Hepatocyte (in vitro differentiated cells): ENCODE measurements at regions not wholly inside any gene's neighbourhood (a gene's known extent, or its start where the extent isn't known, plus 50 kb on each side); places are given as distances from the start of the nearest gene placed in this dataset.

Experiments
- DNase-seq: peaks from one replicate; pipeline ENCODE4 v3.0.0-alpha.2; 2016; ENCODE audit warnings: low spot score
- H2AFZ ChIP-seq: fragments of 200-600 bp; sonication (generic); 2 replicates; pipeline ENCODE4 v1.6.0; 2016; ENCODE audit warnings: antibody characterized with exemption, mild to moderate bottlenecking
- H3K27ac ChIP-seq: fragments of 200-600 bp; sonication (generic); 2 replicates; pipeline ENCODE4 v1.5.1; 2016; ENCODE audit warnings: mild to moderate bottlenecking
- H3K27me3 ChIP-seq: fragments of 200-600 bp; sonication (generic); 2 replicates; pipeline ENCODE4 v1.6.1; 2016
- H3K36me3 ChIP-seq: fragments of 200-600 bp; sonication (generic); replicated peaks from 2 replicates; pipeline ENCODE4 v1.5.1; 2016; ENCODE audit warnings: low read depth; ENCODE audit not compliant: insufficient read depth
- H3K4me1 ChIP-seq: fragments of 200-600 bp; sonication (generic); 2 replicates; pipeline ENCODE4 v1.5.1; 2016; ENCODE audit warnings: mild to moderate bottlenecking, moderate library complexity; ENCODE audit not compliant: insufficient read depth
- H3K4me2 ChIP-seq: fragments of 200-600 bp; sonication (generic); 2 replicates; pipeline ENCODE4 v1.6.0; 2016
- H3K4me3 ChIP-seq: fragments of 200-600 bp; sonication (generic); 2 replicates; pipeline ENCODE4 v1.5.1; 2016; ENCODE audit warnings: mild to moderate bottlenecking
- H3K79me2 ChIP-seq: fragments of 200-600 bp; sonication (generic); 2 replicates; pipeline ENCODE4 v1.6.0; 2017; ENCODE audit warnings: mild to moderate bottlenecking
- H3K9me2 ChIP-seq: fragments of 200-600 bp; sonication (generic); replicated peaks from 2 replicates; pipeline ENCODE4 v1.6.0; 2017; ENCODE audit warnings: mild to moderate bottlenecking; ENCODE audit not compliant: insufficient read depth
- H3K9me3 ChIP-seq: fragments of 200-600 bp; sonication (generic); 2 replicates; pipeline ENCODE4 v1.5.1; 2016; ENCODE audit warnings: low read depth, mild to moderate bottlenecking
- H4K20me1 ChIP-seq: fragments of 200-600 bp; sonication (generic); 2 replicates; pipeline ENCODE4 v1.6.0; 2016; ENCODE audit warnings: mild to moderate bottlenecking; ENCODE audit not compliant: insufficient read depth, poor library complexity, severe bottlenecking
- EZH2 ChIP-seq: fragments of 200-600 bp; sonication (generic); IDR thresholded peaks from 2 replicates; pipeline ENCODE4 v1.6.1; 2016; ENCODE audit warnings: antibody characterized with exemption, mild to moderate bottlenecking, borderline replicate concordance
- EZH2phosphoT487 ChIP-seq: fragments of 200-600 bp; sonication (generic); IDR thresholded peaks from one replicate; pipeline ENCODE4 v1.6.1; 2018; ENCODE audit warnings: antibody characterized with exemption, mild to moderate bottlenecking, low read depth, moderate library complexity; ENCODE audit not compliant: unreplicated experiment, severe bottlenecking
- WGBS: methylation state at CpG from one replicate; pipeline ENCODE4 v1.1.6; 2016; ENCODE audit warnings: low lambda C conversion rate; ENCODE audit errors: missing lambda C conversion rate; 5-methylcytosine and 5-hydroxymethylcytosine counted together
- TF ChIP-seq, protein P1 (sequence below): fragments of 200-600 bp; sonication (generic); IDR thresholded peaks from 2 replicates; pipeline ENCODE4 v1.5.1; 2016; ENCODE audit warnings: antibody characterized with exemption, mild to moderate bottlenecking; ENCODE audit not compliant: poor library complexity

- TF ChIP-seq, protein P1, sequence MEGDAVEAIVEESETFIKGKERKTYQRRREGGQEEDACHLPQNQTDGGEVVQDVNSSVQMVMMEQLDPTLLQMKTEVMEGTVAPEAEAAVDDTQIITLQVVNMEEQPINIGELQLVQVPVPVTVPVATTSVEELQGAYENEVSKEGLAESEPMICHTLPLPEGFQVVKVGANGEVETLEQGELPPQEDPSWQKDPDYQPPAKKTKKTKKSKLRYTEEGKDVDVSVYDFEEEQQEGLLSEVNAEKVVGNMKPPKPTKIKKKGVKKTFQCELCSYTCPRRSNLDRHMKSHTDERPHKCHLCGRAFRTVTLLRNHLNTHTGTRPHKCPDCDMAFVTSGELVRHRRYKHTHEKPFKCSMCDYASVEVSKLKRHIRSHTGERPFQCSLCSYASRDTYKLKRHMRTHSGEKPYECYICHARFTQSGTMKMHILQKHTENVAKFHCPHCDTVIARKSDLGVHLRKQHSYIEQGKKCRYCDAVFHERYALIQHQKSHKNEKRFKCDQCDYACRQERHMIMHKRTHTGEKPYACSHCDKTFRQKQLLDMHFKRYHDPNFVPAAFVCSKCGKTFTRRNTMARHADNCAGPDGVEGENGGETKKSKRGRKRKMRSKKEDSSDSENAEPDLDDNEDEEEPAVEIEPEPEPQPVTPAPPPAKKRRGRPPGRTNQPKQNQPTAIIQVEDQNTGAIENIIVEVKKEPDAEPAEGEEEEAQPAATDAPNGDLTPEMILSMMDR = peak; percentile 24
- TF ChIP-seq EZH2 (no peak), EZH2phosphoT487 (no peak)
Measured at GRCh38 chr6:40804905-40805304, 217.7 kb upstream of the LRFN2 start.

GRCh38 chr6:40803897-40804702 lies 216.9 kb upstream of the LRFN2 start:
- Histone ChIP-seq H3K36me3 (no peaks in the 10 kb centered on the region), H3K27ac (no peak overlapping the region), H2AFZ (no peak overlapping the region), H3K27me3 (no peaks in the 10 kb centered on the region), H3K79me2 (no peaks in the 10 kb centered on the region), H3K9me3 (no peaks in the 10 kb centered on the region), H3K9me2 (no peaks in the 10 kb centered on the region), H3K4me1 (no peaks in the 10 kb centered on the region), H4K20me1 (no peaks in the 10 kb centered on the region), H3K4me3 (no peak overlapping the region), H3K4me2 (no peak overlapping the region)
- TF ChIP-seq EZH2phosphoT487 (no peak), EZH2 (no peak)
- TF ChIP-seq, protein P1 = no peak
- 89% methylated on average over 1 of the region's 1 CpG for WGBS
- peak; percentile 14 for DNase-seq

More at GRCh38 chr6:40804905-40805304, 217.7 kb upstream of the LRFN2 start:
- Histone ChIP-seq H3K4me2 (no peak overlapping the region), H3K4me3 (no peak overlapping the region), H3K36me3 (no peaks in the 10 kb centered on the region), H2AFZ (no peak overlapping the region), H3K27me3 (no peaks in the 10 kb centered on the region), H3K9me3 (no peaks in the 10 kb centered on the region), H3K9me2 (no peaks in the 10 kb centered on the region), H3K79me2 (no peaks in the 10 kb centered on the region), H4K20me1 (no peaks in the 10 kb centered on the region), H3K4me1 (no peaks in the 10 kb centered on the region), H3K27ac (no peak overlapping the region)
- DNase-seq = no peak
- WGBS = 94% methylated on average over 4 of the region's 4 CpGs

- no peak for DNase-seq
- H3K9me2 ChIP-seq = no peaks in the 10 kb centered on the region
- H3K27ac ChIP-seq = no peak overlapping the region
- no peak overlapping the region for H3K4me2 ChIP-seq
- no peak overlapping the region for H3K4me3 ChIP-seq
- no peaks in the 10 kb centered on the region for H3K79me2 ChIP-seq
- H2AFZ ChIP-seq = no peak overlapping the region
- 94% methylated on average over 4 of the region's 5 CpGs for WGBS
- no peaks in the 10 kb centered on the region for H3K27me3 ChIP-seq
- H3K36me3 ChIP-seq = no peaks in the 10 kb centered on the region
- TF ChIP-seq EZH2phosphoT487 = no peak
- no peak for TF ChIP-seq EZH2
- TF ChIP-seq, protein P1 = no peak
- no peaks in the 10 kb centered on the region for H3K4me1 ChIP-seq
- no peaks in the 10 kb centered on the region for H4K20me1 ChIP-seq
- H3K9me3 ChIP-seq = no peaks in the 10 kb centered on the region
Measured at GRCh38 chr6:40802481-40802880, 215.3 kb upstream of the LRFN2 start.
